GM19463 (cell line): ENCODE measurements at regions not wholly inside any gene's neighbourhood (a gene's known extent, or its start where the extent isn't known, plus 50 kb on each side); places are given as distances from the start of the nearest gene placed in this dataset.

Experiments
- ATAC-seq: cut with Tn5 transposase; IDR thresholded peaks from one replicate; pipeline ENCODE4 v1.9.1; 2021; ENCODE audit warnings: mild to moderate bottlenecking, moderate library complexity; ENCODE audit not compliant: unreplicated experiment

DNA sequence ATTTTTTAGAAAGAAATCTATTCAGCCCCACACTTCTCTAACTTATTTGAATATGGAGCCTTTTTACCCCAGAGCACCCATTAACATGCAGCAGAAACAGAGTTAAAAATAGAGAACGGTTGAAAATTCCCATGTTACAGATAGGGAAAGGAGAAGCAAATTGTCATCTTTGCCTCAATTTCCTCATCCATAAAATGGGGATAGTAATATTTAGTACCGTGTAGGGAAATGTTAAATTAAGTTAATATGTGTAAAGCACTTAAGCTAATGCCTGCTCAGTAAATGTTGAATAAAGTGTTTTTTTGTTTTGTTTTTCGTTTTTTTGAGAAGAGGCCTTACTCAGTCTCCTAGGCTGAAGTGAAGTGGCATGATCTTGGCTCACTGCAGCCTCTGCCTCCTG is 50.3 kb downstream of the NAV1 start:
- ATAC-seq = no peak

DNA sequence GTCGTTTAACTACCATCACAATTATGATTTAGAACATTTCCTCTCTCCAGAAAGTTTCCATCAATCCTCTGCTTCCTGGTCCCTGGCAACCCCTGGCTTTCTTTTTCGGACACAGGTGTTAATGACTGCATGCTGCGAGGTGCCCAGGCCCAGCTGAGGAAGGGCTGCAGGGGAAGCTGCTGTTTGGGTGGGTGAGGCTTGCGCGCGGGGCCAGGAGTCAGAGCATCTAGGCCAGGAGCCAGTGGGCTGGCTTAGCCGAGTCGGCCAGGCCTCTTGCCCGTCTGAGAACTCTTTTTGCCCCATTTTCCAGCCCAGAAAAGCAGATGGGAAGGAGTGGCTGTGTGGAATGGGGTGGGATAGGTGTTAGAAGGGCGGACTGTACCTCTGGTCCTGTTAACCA is 51.5 kb downstream of the NAV1 start:
- no peak for ATAC-seq

DNA sequence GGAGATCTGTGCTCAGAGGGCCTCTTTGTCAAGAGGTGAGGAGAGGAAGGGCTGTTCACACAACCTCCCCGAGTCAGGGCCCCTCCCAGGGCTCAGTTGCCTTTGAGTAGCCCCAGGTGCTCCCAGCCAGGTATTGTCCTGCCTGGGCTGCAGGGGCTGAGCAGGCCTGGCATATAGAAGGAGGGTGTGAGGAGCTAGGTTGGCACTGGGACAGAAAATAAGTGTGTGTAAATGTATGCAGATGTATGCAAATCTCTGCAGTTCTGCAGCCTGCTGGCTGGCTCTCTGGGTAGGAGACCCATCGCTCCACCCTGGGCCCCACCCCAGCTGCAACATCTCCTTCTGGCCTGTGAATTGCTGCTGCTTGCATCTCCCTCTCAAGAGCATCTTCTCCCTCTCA is 52.4 kb downstream of the NAV1 start:
- no peak for ATAC-seq

GRCh38 chr1:201591981-201592380 is 53.1 kb downstream of the NAV1 start:
- ATAC-seq = no peak

DNA sequence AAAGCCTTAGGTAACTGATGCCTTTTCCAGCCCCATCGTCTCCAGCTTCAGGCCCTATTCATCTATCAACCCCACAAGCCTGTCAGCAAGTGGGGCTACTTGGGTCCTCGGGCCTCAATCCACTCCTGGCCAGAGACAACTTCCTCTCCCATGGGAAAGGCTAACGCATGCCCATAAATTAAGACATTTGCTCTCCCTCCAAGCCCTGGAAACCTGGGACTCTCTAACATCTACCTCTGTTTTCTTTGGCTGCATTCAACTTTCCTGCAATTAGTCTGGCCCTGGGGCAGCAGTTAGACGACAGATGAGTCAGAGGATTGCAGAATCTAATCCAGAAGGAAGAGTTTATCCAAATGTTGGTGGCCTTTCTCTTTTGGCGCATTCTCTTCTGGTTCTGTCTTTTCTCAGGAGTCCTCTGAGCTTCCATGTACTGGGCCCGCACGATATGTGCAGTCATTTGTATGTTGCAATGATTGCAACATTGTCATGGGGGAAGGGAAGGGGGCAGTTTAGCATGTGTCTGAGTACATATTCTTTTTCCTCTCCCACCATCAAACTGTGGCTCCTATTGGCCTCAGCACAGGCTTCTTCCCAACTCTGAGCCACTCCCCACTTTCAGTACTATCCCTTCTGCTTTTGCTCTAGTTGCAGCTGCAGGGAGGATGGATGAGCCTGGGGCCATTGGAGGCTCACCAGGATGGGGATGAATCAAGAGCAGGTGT is 54.4 kb downstream of the NAV1 start:
- ATAC-seq = no peak

DNA sequence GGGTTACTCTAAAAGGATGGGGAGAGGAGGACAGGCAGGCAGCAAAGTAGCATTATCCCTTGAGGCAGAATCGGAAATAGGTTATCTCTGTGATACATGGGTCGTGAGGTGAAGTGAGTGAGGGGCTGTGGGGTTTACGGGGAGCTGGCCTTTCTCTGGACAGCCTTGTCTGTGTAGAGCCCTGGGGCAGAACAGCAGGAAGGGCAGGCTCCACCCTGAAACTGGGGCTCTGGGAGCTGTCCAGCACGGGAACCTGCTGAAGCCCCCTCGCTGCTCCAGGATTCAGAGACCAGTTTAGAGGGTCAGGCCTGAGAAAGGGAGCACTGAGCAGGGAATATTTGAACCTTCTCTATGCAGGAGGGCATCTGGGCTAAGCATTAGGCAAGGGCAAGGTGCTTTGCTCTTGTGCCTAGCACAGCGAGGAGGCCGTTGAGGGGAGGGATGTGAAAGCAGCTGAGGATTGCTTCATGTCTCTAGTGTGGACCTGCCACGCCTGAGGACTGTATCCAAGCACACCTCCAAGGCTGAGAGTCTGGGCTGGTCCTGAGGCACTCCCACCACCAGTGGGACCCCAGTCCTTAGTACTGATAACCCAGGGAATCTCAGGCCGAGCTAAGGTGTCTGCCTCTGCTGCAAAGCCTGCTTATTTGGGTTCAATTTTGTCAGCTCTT is 55.8 kb downstream of the NAV1 start:
- no peak for ATAC-seq

GRCh38 chr1:201595381-201595780 is 56.5 kb downstream of the NAV1 start:
- no peak for ATAC-seq

DNA sequence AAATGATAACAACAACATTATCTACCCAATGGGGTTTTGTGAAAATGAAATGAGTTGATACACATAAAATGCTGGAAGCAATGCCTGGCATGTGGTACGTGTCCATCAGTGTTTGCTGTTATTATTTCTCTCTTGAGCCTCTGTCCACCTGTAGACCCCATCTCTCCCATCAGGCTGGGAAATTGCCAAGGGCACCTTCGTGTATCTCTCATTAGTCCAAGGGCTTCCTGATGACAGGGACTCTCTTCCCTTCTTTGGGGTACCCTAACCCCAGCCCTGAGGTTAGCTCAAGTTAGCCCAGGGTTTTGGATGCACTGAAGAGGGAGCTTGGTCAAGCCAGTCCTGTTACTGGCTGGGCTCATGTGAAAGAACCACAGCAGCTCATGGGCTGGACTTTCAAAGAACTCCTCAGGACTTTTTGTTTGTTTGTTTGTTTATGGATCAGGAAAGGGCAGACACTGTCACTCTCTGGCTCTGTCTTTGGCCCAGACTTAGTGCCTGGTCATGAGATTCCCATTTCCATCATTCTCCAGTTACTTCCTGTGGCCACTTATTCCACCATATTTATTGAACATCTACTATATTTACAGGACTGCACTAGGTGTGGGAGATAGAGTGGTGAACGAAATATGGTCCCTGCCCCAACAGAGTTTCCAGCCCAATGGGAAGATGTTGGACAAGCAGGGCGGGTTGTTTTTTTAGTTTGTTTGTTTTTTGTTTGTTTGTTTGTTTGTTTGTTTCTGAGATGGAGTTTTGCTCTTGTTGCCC is 57.4 kb downstream of the NAV1 start:
- no peak for ATAC-seq

- ATAC-seq = no peak
Measured at GRCh38 chr1:201597551-201598230, 58.8 kb downstream of the NAV1 start.

DNA sequence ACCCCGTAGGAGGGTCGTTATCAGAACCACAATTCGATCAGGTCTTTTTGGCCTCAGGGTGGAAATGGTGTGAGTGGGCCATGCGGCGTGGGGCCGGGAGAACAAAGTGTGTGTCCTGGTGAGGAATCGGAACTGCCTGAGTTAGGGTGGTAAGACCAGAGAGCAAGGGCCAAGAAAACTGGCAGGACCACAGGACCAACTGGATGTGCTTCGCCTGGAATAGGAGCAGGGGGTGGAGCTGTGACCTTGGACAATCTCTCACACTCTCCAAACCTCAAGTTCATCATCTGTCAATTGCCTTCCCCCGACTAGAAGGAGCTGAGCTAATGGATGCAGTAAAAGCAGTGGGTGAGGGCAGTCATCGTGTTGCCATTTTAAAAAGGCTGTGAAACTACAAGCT is 59.5 kb downstream of the NAV1 start:
- no peak for ATAC-seq

- no peak for ATAC-seq
Measured at GRCh38 chr1:201598973-201599372, 60.0 kb downstream of the NAV1 start.

GRCh38 chr1:201599548-201599947 is 60.6 kb downstream of the NAV1 start:
- no peak for ATAC-seq

DNA sequence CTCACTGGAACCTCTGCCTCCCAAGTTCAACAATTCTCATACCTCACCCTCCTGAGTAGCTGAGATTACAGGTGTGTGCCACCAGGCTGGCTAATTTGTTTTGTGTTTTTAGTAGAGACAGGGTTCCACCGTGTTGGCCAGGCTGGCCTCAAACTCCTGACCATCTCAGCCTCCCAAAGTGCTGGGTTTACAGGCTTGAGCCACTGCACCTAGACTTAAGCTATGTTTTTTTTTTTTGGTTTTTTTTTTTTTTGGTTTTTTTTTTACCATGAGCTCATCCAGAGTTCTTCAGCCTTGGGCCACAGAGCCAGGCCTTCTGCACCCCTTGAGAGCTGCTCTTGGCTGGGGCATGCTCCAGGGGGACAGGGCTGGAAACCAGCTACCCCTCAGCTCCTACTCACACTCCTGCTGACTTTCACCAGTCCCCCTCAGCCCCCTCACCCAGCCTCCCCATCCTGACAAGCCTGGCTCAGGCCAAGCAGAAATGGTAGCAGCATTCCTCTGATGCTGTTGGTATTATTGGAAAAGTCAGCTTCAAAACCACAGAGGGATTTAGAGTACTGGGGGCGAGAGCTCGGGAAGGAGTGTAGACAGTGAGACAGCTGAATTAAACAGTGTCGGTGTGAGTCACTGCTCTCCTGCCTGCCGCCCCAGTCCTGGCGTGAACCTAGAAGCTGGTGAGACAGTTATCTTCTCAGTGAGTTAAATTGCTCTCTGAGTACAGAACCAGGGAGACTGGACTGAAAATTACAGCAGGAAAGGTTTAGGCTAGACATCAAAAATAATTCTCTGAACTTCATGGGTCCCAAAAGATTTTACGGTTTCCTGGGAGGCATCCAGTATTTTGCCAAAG is 63.7 kb downstream of the NAV1 start:
- no peak for ATAC-seq

DNA sequence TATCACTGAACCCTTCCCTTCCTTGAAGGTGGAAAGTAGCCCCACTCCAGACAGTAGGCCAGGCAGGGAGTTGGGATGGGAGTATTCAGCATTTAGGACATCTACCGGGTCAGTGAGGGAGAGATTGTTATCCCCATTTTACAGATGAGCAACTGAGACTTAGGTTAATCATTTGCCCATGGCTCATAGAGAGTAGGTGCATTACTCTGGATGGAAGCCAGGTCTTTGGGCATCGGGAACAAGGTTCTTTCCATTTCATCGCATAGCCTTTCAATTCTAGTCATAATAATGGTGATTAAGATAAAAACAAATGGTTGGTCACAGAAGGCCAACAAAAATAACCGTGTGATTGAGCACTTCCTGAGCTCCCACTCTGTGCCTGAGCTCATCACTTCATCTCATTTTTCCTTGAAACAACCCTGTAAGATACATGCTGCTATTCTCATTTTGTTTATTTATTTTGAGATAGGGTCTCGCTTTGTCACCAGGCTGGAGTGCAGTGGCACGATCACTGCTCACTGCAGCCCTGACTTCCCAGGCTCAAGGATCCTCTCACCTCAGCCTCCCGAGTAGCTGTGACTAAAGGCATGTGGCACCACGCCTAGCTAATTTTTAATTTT is 64.8 kb downstream of the NAV1 start:
- no peak for ATAC-seq

DNA sequence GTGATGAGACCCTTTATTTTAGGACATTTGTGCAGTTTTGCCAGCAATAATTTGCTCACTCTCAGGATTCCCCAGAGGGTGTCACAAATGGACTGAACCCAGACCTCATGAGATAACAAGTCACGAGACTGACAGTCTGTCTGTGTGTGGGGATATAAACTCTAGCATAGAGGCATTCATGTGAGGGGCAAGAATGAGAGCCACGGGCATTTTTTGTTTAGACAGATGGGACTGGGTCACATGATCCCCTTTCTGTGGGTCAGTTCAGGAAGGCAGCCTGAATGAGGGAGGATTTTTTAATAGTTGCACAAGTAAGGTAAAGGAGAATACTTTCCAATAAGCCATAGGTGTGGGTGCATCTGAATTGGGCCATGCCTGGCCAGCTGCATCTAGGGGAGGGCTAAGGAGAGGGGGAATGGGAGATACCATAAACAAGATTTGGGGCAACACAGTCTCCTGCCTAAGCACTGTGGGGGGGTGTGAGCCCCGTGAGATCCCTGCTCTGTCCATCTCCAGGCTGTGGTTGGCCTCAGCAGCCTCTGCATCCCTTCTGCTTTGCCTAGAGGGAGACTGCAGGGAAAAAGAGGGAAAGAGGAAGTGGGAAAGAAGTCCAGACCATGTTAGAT is 66.6 kb downstream of the NAV1 start:
- ATAC-seq = no peak

- ATAC-seq = no peak
Measured at GRCh38 chr1:201606096-201606495, 67.2 kb downstream of the NAV1 start.

DNA sequence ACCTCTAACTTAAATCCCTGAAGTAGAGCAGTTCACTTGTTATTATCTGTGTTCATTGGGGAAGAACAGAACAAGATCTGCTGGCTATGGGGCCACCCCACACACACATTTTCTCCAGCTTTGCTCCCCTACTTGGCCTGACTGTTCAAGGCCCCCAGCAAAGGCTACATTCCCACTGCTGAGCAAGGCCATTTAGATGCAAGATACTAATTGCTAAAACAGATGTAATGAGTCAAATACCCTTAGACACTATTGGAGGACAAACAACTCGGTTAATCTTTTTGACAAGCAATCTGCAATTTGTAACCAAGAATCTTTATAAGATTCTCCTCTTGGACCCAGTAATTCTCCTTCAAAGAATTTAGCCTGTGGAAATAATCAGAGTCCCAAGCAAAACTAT is 67.7 kb downstream of the NAV1 start:
- no peak for ATAC-seq

DNA sequence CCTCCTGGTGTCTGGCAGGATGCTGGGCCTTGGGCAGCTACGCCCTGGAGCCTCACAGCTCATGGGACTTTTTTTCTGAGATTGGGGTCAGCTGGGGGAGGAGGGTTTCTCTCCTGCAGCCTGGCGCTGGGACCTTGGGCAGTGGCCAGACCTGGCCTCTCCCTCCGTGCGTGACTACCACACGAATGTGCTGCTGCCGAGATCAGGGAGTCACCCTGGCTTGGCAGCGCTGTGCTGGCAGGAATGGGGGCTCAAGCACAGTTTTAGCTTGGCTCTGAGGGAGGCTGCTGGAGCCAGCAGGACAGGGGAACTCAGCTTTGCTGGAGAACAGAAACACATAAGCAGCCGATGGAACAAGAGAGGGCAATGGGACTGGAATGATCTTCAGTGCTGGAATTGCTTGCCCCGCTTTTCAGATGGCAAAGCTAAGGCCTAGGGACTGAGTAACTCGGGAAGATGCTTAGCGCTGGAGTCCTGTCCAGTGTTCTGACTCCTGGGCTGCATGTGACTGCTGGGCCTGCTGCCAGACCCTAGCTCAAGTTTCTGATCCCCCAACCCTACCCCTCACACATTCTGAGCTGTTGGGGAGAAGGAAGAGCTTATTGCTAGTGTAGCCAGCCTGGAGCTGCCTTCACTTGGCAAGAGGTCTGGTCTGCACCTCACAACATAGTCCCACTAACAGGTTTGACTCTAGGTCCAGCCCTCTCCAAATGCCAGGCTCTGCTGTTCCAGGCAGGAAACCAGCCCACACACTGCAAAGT is 69.9 kb downstream of the NAV1 start:
- no peak for ATAC-seq
